HG03439 (cell line): ENCODE measurements at regions not wholly inside any gene's neighbourhood (a gene's known extent, or its start where the extent isn't known, plus 50 kb on each side); places are given as distances from the start of the nearest gene placed in this dataset.

Experiments
- ATAC-seq: cut with Tn5 transposase; IDR thresholded peaks from one replicate; pipeline ENCODE4 v1.9.1; 2021; ENCODE audit warnings: mild to moderate bottlenecking, moderate library complexity; ENCODE audit not compliant: unreplicated experiment

- no peak for ATAC-seq
Measured at GRCh38 chr7:9958486-9958885, 1015.2 kb upstream of the PHF14 start.

GRCh38 chr7:9960460-9960859, 1013.2 kb upstream of the PHF14 start:
- ATAC-seq = no peak

- no peak for ATAC-seq
Measured at GRCh38 chr7:9961161-9961922, 1012.3 kb upstream of the PHF14 start.

- ATAC-seq = no peak
Measured at GRCh38 chr7:9962742-9963141, 1010.9 kb upstream of the PHF14 start.

GRCh38 chr7:9978106-9979064, 995.3 kb upstream of the PHF14 start:
- no peak for ATAC-seq

GRCh38 chr7:9981742-9982349, 991.8 kb upstream of the PHF14 start:
- ATAC-seq = no peak

GRCh38 chr7:9983048-9983447, 990.6 kb upstream of the PHF14 start:
- no peak for ATAC-seq

GRCh38 chr7:10015687-10016086, 958.0 kb upstream of the PHF14 start:
- no peak for ATAC-seq

GRCh38 chr7:10022480-10022879, 951.2 kb upstream of the PHF14 start:
- ATAC-seq = no peak

- no peak for ATAC-seq
Measured at GRCh38 chr7:10022957-10023356, 950.7 kb upstream of the PHF14 start.

GRCh38 chr7:10034843-10035556, 938.7 kb upstream of the PHF14 start:
- ATAC-seq = no peak

- no peak for ATAC-seq
Measured at GRCh38 chr7:10036693-10037092, 937.0 kb upstream of the PHF14 start.

GRCh38 chr7:10038351-10038750, 935.3 kb upstream of the PHF14 start:
- ATAC-seq = no peak

- no peak for ATAC-seq
Measured at GRCh38 chr7:10040674-10041073, 933.0 kb upstream of the PHF14 start.

GRCh38 chr7:10070899-10071298, 902.8 kb upstream of the PHF14 start:
- ATAC-seq = no peak

- no peak for ATAC-seq
Measured at GRCh38 chr7:10075866-10076265, 897.8 kb upstream of the PHF14 start.

GRCh38 chr7:10076660-10077300, 896.9 kb upstream of the PHF14 start:
- no peak for ATAC-seq

- ATAC-seq = no peak
Measured at GRCh38 chr7:10079572-10079971, 894.1 kb upstream of the PHF14 start.

GRCh38 chr7:10082896-10083295, 890.8 kb upstream of the PHF14 start:
- no peak for ATAC-seq

- no peak for ATAC-seq
Measured at GRCh38 chr7:10083766-10084165, 889.9 kb upstream of the PHF14 start.
